Osteoblast (primary cell): ENCODE measurements at regions not wholly inside any gene's neighbourhood (a gene's known extent, or its start where the extent isn't known, plus 50 kb on each side); places are given as distances from the start of the nearest gene placed in this dataset.

Experiments
- DNase-seq: peaks from one replicate; pipeline ENCODE4 v3.0.0; 2011; ENCODE audit warnings: low spot score, mixed read lengths; ENCODE audit not compliant: insufficient read length; ENCODE audit errors: missing footprints
- H2AFZ ChIP-seq: 2 replicates; pipeline ENCODE4 v1.6.0; 2011; ENCODE audit warnings: mild to moderate bottlenecking, low read length
- H3K27ac ChIP-seq: 2 replicates; pipeline ENCODE4 v1.5.1; 2011; ENCODE audit warnings: mild to moderate bottlenecking, low read depth, low read length, moderate library complexity
- H3K27me3 ChIP-seq: 2 replicates; pipeline ENCODE4 v1.6.0; 2012; ENCODE audit warnings: mild to moderate bottlenecking, control low read depth, inconsistent platforms, low read length, moderate library complexity; ENCODE audit not compliant: insufficient read depth
- H3K36me3 ChIP-seq: 2 replicates; pipeline ENCODE4 v1.5.1; 2011; ENCODE audit warnings: mild to moderate bottlenecking, low read length, control low read depth, moderate library complexity; ENCODE audit not compliant: insufficient read depth
- H3K4me1 ChIP-seq: 2 replicates; pipeline ENCODE4 v1.5.1; 2011; ENCODE audit warnings: mild to moderate bottlenecking, low read length, control low read depth, moderate library complexity; ENCODE audit not compliant: insufficient read depth
- H3K4me2 ChIP-seq: 2 replicates; pipeline ENCODE4 v1.6.0; 2011; ENCODE audit warnings: mild to moderate bottlenecking, low read length; ENCODE audit not compliant: insufficient read depth
- H3K4me3 ChIP-seq: fragments of 200-600 bp; sonication (generic); 3 replicates; pipeline ENCODE4 v1.5.1; 2012; ENCODE audit warnings: mild to moderate bottlenecking, low read length, inconsistent platforms; ENCODE audit not compliant: insufficient read depth
- H3K79me2 ChIP-seq: 2 replicates; pipeline ENCODE4 v1.6.0; 2012; ENCODE audit warnings: mild to moderate bottlenecking, low read length, control low read depth, inconsistent platforms; ENCODE audit not compliant: insufficient read depth
- H3K9me3 ChIP-seq: 2 replicates; pipeline ENCODE4 v1.5.1; 2011; ENCODE audit warnings: low read depth, low read length, control low read depth
- H4K20me1 ChIP-seq: 2 replicates; pipeline ENCODE4 v1.6.0; 2012; ENCODE audit warnings: mild to moderate bottlenecking, low read length, control low read depth; ENCODE audit not compliant: insufficient read depth
- TF ChIP-seq, protein P1 (sequence below): IDR thresholded peaks from 2 replicates; pipeline ENCODE4 v1.5.1; 2011; ENCODE audit warnings: mild to moderate bottlenecking, low read depth, low read length, moderate library complexity; ENCODE audit errors: extremely low read depth

DNA sequence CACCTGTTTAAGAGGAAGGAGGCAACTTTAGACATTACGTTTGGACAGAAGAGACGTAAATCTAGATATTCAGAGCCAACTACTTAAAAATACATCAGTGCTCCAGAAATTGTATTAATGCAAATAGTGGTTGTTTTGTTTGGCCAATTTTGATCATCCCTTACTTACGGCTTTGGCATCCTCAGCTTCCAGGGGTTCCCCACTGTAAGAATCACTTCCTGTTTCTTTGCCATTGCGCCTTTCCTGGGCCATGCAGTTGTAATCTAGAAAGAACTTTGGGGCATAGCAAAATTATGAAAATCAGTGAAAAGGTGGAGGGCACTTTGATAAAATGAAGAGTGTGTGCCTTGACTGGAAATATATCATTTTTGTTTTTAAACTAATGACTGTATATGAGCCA lies 537.2 kb upstream of the TLE4 start:
- Histone ChIP-seq H3K4me1 (no peaks in the 10 kb centered on the region), H3K27ac (no peak overlapping the region), H4K20me1 (no peaks in the 10 kb centered on the region), H3K27me3 (no peaks in the 10 kb centered on the region), H3K79me2 (no peaks in the 10 kb centered on the region), H3K36me3 (no peaks in the 10 kb centered on the region), H3K9me3 (no peaks in the 10 kb centered on the region), H3K4me2 (no peak overlapping the region), H3K4me3 (no peak overlapping the region), H2AFZ (no peak overlapping the region)
- no peak for DNase-seq
- TF ChIP-seq, protein P1, sequence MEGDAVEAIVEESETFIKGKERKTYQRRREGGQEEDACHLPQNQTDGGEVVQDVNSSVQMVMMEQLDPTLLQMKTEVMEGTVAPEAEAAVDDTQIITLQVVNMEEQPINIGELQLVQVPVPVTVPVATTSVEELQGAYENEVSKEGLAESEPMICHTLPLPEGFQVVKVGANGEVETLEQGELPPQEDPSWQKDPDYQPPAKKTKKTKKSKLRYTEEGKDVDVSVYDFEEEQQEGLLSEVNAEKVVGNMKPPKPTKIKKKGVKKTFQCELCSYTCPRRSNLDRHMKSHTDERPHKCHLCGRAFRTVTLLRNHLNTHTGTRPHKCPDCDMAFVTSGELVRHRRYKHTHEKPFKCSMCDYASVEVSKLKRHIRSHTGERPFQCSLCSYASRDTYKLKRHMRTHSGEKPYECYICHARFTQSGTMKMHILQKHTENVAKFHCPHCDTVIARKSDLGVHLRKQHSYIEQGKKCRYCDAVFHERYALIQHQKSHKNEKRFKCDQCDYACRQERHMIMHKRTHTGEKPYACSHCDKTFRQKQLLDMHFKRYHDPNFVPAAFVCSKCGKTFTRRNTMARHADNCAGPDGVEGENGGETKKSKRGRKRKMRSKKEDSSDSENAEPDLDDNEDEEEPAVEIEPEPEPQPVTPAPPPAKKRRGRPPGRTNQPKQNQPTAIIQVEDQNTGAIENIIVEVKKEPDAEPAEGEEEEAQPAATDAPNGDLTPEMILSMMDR: no peak

DNA sequence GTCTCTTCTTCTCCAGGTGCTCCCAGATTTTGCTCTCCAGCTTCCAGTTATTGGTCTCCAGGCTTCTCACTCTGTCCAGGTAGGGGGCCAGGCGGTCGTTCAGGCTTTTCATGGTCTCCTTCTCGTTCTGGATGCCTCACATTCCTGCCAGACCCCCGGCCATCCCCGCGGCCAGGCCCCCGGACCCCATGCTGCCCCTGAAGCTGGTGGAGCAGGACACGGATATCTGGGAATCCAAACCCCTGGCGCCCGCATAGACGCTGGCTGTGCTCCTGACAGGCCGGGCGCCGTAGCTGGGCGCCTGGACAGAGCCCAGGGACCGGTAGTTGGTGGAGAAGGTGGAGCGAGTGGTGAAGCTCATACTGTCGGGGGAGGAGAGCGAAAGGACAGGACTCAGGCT lies 534.4 kb upstream of the TLE4 start:
- Histone ChIP-seq H4K20me1 (no peaks in the 10 kb centered on the region), H3K9me3 (no peaks in the 10 kb centered on the region), H3K4me2 (no peak overlapping the region), H3K79me2 (no peaks in the 10 kb centered on the region), H2AFZ (no peak overlapping the region), H3K27ac (no peak overlapping the region), H3K4me1 (no peaks in the 10 kb centered on the region), H3K4me3 (no peak overlapping the region), H3K27me3 (no peaks in the 10 kb centered on the region), H3K36me3 (no peaks in the 10 kb centered on the region)
- TF ChIP-seq, protein P1: no peak
- DNase-seq: no peak

DNA sequence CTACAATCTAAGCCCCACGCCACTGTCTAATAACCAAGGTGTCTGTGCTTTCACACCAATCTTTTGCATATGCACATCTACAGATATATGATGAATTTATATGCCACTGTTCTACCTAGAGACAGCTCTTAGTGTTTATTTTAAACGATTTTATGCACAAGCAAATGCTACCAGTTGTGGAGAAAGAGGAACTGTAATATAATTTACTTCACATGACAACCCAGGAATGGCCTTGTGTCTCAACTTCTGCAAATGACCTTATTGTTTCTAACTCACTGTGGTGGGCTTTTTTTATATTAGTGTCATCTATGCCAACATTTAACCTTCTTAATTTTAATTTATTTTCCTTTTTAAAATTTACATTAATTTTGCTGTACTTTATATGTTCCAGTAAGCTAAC lies 531.1 kb upstream of the TLE4 start:
- no peaks in the 10 kb centered on the region for H3K4me1 ChIP-seq
- H2AFZ ChIP-seq: no peak overlapping the region
- no peaks in the 10 kb centered on the region for H3K9me3 ChIP-seq
- H4K20me1 ChIP-seq: no peaks in the 10 kb centered on the region
- H3K27ac ChIP-seq: no peak overlapping the region
- no peaks in the 10 kb centered on the region for H3K36me3 ChIP-seq
- no peaks in the 10 kb centered on the region for H3K27me3 ChIP-seq
- TF ChIP-seq, protein P1: no peak
- H3K4me2 ChIP-seq: no peak overlapping the region
- DNase-seq: no peak
- no peaks in the 10 kb centered on the region for H3K79me2 ChIP-seq
- H3K4me3 ChIP-seq: no peak overlapping the region

DNA sequence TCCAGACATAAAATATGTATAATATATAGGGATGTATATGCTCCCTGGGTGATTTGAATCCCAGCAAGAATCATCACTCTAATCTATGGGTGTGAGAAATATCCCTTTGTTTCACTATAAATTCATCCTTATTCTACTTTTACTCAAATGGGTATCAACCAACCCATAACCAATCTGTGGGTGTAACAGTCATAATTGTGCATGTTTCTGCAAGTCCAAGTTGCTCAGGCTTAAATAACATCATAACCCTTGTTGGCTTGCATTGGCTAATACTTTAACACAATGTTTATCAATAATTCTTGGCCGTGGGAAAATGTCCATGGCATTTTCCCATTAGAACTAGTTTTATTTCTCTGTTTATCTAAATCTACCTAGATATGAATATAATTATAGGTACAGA lies 530.5 kb upstream of the TLE4 start:
- no peak for DNase-seq
- Histone ChIP-seq H2AFZ (no peak overlapping the region), H4K20me1 (no peaks in the 10 kb centered on the region), H3K4me1 (no peaks in the 10 kb centered on the region), H3K9me3 (no peaks in the 10 kb centered on the region), H3K36me3 (no peaks in the 10 kb centered on the region), H3K4me3 (no peak overlapping the region), H3K27me3 (no peaks in the 10 kb centered on the region), H3K4me2 (no peak overlapping the region), H3K27ac (no peak overlapping the region), H3K79me2 (no peaks in the 10 kb centered on the region)
- TF ChIP-seq, protein P1: no peak
